SH-SY5Y (cell line): ENCODE measurements at regions not wholly inside any gene's neighbourhood (a gene's known extent, or its start where the extent isn't known, plus 50 kb on each side); places are given as distances from the start of the nearest gene placed in this dataset.

ENCODE experiments used
- GATA2 ChIP-seq: IDR thresholded peaks from 2 replicates; pipeline ENCODE4 v1.6.1; 2011; ENCODE audit warnings: mild to moderate bottlenecking, low read depth, low read length
- GATA3 ChIP-seq: IDR thresholded peaks from 2 replicates; pipeline ENCODE4 v1.6.1; 2011; ENCODE audit warnings: low read depth, mild to moderate bottlenecking, low read length, moderate library complexity

DNA sequence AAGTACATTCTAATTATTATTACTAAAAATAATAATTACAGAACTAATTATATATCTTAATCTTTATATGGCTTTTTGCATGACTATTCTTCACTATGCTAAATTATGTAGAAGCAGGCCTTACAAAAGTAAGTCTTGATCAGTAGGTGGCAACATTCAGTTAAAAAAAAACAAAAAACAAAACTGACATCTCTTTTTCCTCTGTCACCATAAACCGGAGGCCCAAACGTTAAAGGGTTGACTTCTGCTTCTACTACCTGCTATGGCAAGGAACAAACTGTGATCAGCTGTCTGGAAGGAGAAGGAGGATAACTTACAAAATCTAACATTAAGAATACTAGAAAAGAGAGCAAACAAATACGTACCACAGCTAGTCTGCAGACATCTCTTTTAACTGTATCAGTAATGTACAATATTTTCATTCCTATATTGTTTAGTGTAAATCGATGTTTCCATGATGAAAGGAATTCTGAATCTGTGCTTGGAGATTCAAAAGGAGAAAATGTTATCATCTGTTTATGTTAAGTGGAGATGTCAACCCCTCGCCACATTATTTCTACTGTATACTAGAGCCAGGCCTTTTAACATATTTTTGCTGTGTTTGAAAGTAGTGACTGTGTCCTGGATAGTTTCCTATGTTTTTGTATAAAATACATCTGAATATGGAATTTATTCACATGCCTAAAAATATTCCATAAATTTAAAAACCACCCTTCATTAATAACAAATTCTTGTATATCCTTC is 1525.4 kb downstream of the SLITRK1 start:
- no peak for TF ChIP-seq GATA2
- TF ChIP-seq GATA3, result no peak
